Ammon's horn (tissue), 1 donor: ENCODE measurements at regions not wholly inside any gene's neighbourhood (a gene's known extent, or its start where the extent isn't known, plus 50 kb on each side); places are given as distances from the start of the nearest gene placed in this dataset.
"Not testable (repeated sequence)": the region's sequence is repeated elsewhere in the genome, so short reads cannot be mapped to it uniquely, and the experiment has no call there.

Experiments used
- DNase-seq: peaks from one replicate; pipeline ENCODE4 v3.0.0-alpha.2; 2016; ENCODE audit warnings: low spot score

DNA sequence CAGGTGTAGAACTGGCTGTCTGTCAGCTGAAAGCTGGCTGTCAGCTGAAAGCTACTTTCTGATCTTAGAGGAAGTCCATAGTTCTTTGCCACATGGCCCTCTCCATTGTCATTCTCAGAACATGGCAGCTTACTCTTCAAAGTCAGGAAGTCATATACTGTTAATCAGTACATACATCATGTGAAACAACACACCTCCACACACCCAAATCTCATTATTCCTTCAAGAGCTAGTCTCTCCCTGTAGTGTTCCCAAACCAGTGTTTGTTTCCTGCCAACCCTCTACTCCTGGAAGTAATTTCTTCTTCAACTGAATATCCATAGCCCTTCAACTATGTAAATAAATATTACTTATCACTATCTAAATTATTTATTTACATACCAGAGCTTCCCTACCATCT is 58.9 kb downstream of the OR5AK2 start:
- DNase-seq, result no peak

DNA sequence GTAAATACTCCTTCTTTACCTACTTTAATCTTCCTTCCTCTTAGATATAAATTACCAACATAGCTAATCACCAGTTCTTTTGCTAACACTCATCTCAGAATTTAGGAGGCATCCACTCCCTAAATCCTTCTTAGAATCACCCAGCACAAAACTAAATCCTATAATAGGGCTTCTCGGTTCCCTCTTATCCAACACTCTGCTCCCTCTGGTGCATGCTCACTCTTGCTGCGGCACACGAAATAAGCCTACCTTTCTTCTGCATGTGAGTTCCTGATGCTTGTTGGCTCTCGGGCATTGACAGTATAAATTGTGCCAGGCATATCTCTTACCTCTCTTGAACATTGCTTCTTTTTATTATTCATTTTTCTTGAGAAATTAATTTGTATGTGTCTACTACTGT is 61.0 kb downstream of the OR5AK2 start:
- no peak for DNase-seq

DNA sequence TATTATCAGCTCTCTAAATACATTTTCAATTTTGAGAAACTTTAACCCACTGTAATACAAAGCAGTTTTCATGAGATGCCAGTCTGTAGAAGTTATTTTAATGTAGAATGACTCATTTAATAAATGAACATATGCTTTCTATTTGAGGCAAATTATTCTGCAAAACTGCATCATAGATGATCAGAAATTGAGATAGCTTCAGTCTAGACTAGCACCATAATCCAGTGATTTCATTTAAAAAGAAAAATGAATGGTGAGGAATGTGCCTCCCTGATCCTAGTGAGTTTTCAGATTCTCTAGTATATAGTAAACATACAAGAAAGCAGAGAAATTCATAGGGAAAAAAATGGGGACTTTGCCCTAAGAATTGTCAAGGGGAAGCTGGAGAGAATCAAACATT is 66.1 kb downstream of the OR5AK2 start:
- no peak for DNase-seq

DNA sequence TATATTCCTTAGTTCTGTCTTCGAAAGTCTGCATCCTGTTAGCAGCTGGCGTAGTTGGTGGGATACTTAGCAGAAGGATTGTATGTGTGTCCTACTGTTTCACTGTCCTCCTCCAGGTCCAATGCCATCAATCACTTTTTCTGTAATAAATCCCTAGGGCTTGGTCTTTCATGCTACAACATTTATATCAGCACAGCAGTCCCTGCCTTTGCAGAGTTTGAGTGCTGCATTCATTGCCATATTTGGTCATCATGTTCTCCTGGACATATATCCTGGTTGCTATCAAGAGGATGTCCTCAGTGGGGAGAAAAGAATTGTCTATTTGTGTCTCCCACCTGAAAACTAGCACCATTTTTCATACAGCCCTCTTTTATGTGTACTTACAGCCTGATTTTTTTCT is 67.0 kb downstream of the OR5AK2 start:
- DNase-seq, result no peak

DNA sequence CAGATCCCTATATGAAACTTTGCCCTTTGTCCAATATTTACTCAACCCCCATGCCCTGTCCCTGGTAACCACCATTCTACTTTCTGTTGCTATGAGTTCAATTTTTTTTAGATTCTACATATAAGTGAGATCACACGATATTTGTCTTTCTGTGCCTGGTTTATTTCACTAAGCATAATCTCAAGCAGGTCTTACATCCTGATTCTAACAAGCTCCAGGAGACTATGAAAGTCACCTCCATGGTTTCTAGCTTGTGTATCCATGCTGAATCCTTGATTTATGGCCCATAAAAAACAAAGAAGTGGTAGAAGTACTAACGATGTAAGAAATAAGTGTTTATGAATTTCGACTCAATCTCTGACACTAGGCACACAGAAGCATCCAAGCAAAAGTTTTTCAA is 68.0 kb downstream of the OR5AK2 start:
- DNase-seq, result no peak

DNA sequence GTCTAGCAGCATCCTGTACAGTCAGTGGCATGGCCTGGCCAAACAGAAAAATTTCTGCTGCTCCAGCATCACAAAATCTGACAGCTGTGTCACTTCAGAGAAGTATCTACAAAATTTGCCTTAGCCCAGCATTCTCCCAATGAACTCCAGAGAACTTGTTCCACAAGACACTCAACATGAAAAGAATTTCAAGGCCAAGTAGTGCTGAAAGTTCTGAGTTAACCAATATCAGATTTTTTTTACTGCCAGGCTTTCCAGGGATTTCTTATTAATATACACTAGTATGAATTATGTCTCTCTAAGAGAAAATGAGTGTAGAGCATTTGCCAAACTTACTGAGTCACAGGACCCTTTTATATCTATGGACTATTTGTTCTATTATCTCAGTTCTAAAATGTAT is 68.8 kb downstream of the OR5AK2 start:
- DNase-seq, result no peak

DNA sequence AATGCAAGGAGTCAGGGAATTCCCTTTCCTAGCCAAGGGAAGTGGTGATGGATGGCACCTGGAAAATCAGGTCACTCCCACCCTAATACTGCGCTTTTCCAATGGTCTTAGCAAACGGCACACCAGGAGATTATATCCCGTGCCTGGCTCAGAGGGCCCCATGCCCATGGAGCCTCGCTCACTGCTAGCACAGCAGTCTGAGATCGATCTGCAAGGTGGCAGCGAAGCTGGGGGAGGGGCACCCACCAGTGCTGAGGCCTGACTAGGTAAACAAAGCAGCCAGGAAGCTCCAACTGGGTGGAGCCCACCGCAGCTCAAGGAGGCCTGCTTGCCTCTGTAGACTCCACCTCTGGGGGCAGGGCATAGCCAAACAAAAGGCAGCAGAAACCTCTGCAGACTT is 74.2 kb downstream of the OR5AK2 start:
- DNase-seq, result not testable (repeated sequence)

DNA sequence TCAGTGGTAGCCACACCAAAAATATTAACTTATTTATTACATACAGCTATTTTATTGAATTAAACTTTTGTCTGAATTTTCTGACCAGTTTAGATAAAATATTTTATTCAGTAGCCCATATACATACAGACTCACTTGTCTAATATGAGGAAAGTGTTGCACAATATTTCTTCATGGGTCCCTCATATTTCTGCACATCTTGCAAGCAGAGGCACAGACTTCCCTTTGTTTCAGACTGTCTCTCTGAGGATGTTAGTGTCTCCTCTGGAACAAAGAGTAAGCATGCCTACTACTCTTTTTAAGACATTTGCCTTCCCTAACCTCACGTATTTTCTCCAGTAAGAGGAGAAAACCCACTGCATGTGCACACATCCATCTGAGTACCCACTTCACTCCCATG is 81.2 kb downstream of the OR5AK2 start:
- DNase-seq, result no peak

DNA sequence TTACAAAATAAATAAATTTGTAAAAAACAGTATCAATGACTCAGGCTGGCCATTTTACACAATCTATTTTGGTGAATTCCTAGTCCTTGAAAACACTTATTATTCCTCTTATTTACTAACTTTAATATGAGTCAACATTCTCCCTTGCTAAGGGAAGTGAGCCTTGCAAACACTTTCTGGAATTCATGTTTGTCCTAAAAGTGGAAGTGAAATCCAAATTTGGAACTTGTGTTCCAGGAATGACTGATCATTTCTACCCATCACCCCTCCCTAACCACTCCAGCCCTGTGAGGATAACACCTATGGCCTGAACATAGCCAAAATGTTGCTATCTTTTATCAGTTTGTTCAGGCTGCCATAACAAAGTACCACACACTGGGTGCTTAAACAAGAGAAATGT is 83.1 kb downstream of the OR5AK2 start:
- DNase-seq, result no peak

DNA sequence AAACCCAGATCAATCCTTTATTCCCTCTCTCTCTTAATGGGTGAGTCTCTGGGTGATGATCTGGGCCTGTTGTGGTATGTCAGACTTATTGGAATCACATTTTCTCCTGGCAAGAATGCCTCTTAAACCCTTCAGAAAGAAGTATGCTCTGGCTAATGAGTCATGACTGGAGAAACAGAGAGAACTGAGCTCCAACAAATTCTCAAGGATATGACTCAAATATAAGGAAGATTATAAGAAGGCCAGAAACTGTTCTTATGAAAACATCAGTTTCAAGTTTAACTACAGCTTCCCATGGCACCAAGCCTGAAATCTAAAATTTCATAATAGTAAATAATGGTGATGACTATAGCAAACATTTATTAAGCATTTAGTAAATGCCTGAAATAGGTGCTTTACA is 83.9 kb downstream of the OR5AK2 start:
- no peak for DNase-seq

DNA sequence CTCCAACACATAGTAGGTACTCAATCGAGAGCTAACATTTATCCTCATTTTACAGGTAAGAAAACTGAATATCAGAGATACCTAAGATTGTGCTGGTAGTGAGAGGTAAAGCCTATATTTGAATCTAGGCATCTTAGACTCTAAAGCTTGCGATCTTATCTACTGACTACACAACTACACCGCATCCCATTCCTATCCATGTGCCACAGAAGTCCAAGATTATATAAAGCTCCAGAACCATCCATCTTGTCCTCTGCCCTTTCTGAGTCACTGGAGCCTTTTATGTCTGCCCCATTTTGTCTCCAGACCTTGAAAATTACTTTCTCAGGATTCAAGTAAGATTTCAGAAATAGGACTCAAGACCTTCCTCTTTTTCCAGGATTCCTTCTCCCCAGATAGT is 84.4 kb downstream of the OR5AK2 start:
- DNase-seq, result no peak

DNA sequence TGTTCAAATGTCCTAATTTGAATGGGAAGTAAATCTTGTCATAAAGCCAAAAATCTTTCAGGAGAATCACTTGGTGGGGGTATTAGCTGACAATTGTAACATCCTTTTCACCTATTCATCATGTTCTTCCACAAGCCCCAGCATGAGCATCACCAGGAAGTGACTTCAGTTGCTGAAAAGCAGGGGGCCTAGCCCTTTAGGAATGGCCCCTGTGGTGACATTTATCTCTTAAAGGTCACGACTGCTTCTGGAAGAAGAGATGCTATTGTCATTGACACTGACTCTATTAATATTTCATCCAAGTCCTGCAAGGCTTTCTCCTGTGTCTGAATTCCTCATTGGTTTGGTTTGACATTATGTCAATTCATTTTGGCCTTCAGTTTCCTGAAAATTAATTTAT is 92.6 kb downstream of the OR5AK2 start:
- DNase-seq, result no peak

DNA sequence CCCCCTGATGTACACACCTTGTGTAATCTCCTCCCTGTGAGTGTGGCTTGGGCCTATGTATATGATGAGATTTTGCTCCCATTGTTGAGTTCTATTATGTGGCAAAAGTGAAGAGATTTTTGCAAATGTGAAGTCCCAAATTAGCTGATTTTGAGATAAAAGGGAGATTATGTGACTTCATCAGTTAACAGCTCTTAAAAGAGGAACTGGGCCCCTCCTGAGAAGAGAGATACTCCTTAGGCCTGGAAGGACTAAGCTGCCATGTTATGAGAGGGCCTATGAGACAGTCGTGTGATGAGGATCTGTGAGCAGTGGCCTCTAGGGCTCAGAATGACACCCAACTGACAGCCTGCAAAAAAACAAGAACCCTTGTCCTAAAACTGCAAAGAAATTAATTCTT is 93.4 kb downstream of the OR5AK2 start:
- DNase-seq, result no peak

DNA sequence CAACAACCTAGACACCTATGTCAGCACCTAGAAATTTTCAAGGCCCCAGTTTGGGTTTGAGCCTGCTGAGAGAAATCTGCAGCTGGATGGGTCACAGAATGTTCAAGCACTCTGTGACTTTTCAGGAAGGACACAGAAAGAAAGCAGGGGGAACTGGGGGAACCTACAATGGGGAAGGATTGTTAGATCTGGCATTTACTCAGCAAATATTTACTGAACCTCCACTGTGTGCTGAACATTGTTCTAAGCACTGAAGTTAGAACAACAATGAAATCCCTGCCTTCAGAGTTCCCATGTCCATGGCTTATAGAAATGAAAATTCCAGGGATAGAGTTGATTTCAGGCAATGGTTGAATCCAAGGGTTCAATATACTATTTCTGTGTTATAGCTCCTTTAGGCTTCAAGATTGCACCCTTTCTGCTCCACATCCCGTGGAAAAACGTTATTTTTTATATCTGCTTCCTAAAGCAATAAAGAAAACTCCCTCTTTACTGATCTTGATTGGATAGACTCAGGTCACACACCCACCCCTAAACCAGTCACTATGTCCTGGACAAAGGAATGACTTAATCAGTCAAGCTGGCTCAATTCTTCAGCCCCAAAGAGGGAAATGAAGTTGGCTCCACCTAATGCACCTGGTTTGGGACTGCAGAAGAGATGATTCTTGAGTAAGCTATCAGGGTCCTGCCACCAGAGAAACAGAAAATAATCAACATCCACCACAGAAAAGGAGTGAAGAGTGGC is 95.1 kb downstream of the OR5AK2 start:
- no peak for DNase-seq

DNA sequence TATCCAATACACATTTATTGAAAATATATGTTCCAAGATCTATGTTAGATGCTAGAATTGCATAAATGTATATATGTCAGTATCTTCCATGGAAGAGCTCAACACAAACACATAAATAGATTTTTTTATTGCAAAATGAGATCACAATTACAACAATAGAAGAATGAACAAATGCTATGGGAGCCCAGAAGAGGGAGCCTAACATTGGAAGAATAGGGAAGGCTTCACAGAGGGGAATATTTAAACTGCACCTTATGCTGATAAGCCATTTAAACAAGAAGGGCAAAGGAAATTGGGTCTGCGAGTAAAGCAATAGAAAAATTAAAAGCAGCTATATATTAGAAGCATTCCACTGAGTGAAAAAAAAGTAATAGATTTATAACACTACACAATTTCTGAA is 96.1 kb upstream of the LRRC55 start:
- no peak for DNase-seq

DNA sequence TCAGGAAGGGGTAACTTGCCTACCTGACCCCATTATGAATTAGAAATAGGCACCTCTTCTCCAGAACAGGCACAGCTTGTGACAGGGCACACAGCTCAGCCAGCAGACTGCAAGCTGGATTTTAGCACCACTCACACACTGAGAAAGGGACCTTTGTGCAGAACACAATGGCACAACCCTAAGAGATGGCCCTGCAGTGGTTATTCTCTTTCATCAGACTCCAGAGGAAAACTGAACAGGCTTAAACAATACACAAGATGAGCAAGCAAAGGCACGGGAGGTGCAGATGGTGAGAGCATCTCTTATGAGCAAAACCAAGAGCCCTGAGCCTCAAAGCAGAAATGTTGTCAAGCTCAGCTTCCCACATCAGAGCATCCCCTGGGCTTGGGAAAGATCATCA is 93.8 kb upstream of the LRRC55 start:
- DNase-seq, result no peak

DNA sequence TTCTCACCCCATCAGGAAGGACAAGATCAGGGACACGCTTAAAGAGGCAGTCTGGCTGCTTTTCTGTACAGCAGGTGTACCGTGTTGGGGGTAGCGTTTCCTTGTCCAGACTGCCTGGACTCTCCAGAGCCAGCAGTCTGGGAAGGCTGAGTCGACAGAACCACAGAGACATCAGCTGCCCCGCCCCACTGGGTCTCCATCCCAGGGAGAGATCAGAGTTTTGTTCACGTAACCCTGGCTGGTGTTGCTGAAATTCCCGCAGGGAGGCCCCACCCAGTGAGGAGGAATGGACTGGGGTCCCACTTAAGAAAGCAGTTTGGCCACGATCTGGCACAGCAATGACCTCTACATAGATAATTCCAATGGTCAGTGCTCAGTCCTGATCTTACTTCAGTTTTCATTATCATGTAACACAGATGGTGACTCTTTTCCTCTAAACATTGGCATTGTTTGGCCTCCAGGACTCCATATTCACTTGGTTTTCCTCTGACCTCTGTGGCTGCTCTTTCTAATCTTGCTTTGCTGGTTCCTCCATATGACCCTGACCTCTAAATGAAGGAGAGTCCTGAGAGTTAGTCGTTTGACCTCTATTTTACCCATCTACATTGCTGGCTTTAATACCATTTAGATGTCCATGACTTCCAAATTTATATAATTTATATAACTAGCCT is 89.6 kb upstream of the LRRC55 start:
- DNase-seq, result no peak

DNA sequence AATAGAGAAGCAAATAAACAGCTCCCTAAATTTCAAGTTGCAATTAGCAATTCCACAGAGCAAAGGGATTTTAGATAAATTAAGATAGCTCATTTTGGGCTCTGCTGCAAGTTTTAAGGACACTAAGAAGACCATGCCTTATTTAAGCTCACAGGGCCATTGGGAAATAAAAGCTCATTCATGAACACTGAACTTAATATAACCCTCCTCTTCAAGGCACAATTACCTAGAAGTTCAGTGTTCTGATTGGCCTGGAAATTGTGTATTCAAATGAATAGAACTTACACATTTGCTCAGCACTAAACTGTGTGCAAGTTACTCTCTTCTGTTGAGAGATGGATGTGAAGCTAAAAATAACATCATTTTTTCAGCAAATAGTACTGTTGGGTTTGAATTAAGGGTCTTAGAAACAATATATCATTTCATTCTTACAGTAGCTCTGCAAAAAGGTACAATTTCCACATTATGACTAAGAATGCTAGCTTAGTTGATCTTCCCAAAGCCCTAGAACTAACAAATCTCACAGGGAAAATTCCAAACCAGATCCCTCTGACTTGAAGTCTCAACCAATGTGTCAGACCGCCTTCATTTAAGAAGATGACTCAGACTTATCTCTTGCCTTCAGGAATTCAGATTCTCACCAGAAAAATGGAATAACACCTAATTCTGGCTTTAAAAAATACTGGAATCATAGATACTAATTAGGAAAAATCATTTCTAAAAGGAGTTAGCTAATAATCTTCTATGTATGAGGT is 87.4 kb upstream of the LRRC55 start:
- DNase-seq, result no peak

DNA sequence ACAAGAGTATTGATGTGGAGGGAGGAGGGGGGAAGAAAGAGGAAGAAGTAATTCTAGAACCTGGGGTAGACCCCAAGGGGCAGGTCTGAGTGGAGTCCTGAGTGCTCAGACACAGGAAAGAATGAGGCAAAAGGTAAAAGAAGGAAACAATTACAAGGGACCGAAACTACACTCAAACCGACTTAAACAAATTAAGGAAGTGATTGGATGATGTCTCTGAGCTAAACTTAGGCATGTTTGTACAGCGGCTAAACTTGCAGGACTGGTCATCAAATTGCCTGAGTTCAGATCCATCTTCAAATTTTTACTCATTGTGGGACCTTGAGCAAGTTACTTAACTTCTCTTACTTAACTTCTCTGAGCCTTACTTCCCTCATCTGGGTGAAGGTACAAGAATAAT is 86.3 kb upstream of the LRRC55 start:
- DNase-seq, result no peak

DNA sequence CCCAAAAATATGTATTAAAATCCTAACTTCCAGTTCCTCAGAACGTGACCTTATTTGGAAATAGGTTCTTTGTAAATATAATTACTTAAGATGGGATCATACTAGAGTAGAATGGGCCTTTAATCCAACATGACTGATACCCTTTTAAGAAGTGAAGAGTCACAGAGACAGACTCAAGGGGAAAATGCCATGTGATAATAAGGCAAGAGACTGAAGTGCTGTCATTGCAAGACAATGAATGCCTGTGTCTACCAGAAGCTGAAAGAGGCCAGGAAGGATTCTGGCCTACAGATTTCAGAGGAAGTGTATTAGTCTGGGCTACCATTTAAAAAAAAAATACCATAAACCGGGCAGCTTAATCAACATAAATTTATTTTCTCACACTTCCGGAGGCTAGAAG is 85.9 kb upstream of the LRRC55 start:
- no peak for DNase-seq

DNA sequence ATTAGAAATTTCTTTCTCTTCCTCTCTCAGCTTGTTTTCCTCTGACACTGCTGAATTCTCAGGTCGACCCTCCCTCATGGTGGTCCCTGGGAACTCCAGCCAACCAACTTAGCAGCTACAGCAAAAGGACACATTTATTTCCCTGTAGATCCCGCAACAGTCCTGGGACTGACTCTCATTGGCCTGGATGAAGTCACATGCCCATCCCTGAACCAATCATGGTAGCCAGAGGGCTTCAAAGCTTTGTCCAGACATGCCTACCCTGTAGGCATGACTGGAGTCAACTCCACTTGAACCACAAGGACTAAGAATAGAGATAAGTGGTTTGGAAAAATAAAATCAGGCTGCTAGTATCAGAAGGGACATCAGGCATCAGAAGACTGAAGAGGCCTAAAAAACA is 84.6 kb upstream of the LRRC55 start:
- no peak for DNase-seq

DNA sequence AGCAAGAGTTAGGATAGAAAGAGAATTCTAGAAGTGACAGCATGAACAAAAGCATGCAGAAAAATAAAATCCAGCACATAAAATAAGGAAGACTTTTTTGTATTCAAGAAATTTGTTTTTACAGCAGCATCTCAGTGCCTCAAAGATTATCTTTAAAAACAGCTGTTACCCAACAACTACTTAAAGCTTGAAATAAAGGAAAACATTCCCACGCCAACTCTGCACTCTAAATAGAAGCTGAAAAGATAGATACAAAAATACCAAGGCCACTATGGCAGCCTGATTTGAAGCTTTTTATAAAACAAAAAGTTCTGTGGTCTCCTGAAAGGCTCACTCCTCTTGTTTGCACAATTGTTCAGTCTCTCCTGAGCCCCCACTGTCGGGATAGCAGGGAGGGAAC is 83.6 kb upstream of the LRRC55 start:
- DNase-seq, result no peak

DNA sequence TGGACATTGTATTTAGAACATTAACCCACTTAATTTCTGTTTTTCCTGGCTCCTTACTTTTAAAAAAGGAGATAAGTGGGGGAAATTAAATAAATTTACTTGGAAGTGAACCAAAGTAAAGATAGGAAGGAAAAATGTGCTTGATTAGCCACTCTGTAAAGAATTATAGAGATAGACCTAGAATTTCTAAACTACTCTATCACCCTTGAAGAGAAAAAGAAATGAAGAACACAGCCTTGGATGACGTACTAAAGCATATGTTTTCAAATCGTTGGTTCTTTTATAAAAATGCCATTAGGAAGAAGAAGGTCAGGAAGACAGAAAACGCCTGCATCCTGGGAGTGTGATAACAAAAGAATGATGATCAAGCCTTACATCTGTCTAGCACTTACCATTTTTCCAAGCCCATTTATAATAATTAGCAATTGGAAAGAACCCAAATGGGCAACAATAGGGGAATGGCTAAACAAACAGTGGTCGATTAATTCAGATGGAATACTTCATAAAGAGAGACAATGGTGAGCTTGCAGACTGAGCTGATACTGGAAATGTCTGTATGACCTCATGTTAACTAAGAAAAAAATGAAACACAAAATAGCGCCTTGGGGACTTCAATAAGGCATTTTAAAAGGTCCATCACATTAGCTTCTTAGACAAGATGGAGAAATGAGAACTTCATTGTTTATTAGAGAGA is 81.0 kb upstream of the LRRC55 start:
- DNase-seq, result no peak
